WTC11 (cell line): ENCODE measurements at regions not wholly inside any gene's neighbourhood (a gene's known extent, or its start where the extent isn't known, plus 50 kb on each side); places are given as distances from the start of the nearest gene placed in this dataset.

ENCODE experiments used
- CBFB ChIP-seq: sonication (generic); formaldehyde crosslinking; IDR thresholded peaks from 2 replicates; pipeline ENCODE4 v1.8.1; 2022; ENCODE audit warnings: mild to moderate bottlenecking, low read depth, missing genetic modification reagents
- CTCF ChIP-seq: fragments of 200-600 bp; IDR thresholded peaks from 2 replicates; pipeline ENCODE4 v1.8.0; 2022; ENCODE audit warnings: antibody characterized with exemption
- E2F4 ChIP-seq: sonication (generic); formaldehyde crosslinking; IDR thresholded peaks from 2 replicates; pipeline ENCODE4 v1.8.1; 2022; ENCODE audit warnings: low read depth, mild to moderate bottlenecking, moderate library complexity, missing genetic modification reagents, borderline replicate concordance
- ESRRA ChIP-seq: sonication (generic); formaldehyde crosslinking; IDR thresholded peaks from 2 replicates; pipeline ENCODE4 v1.8.1; 2022; ENCODE audit warnings: mild to moderate bottlenecking, missing genetic modification reagents, borderline replicate concordance
- GTF2I ChIP-seq: fragments of 250-450 bp; sonication (Bioruptor Pico); conservative IDR thresholded peaks from 2 replicates; pipeline ENCODE4 v1.4.0; 2021; ENCODE audit warnings: mild to moderate bottlenecking
- NR3C1 ChIP-seq: sonication (generic); formaldehyde crosslinking; conservative IDR thresholded peaks from 2 replicates; pipeline ENCODE4 v1.8.1; 2023; ENCODE audit warnings: low read depth, mild to moderate bottlenecking, missing genetic modification reagents
- RORB ChIP-seq: fragments of 250-450 bp; sonication (Bioruptor Pico); IDR thresholded peaks from 2 replicates; pipeline ENCODE4 v1.9.0; 2021; ENCODE audit warnings: mild to moderate bottlenecking
- TEAD4 ChIP-seq: sonication (generic); formaldehyde crosslinking; IDR thresholded peaks from 2 replicates; pipeline ENCODE4 v1.8.0; 2022; ENCODE audit warnings: mild to moderate bottlenecking, missing genetic modification reagents

GRCh38 chr13:31468114-31468902, 268.5 kb downstream of the B3GLCT start:
- TF ChIP-seq E2F4 (CRISPR knock-in tag): no peak
- TF ChIP-seq CTCF: no peak
- TF ChIP-seq GTF2I (CRISPR knock-in tag): no peak
- no peak for TF ChIP-seq ESRRA (CRISPR knock-in tag)
- no peak for TF ChIP-seq CBFB
- TF ChIP-seq NR3C1 (CRISPR knock-in tag): no peak
- TF ChIP-seq RORB (CRISPR knock-in tag): no peak
- no peak for TF ChIP-seq TEAD4 (CRISPR knock-in tag)
